SK-N-MC (cell line): ENCODE measurements at regions not wholly inside any gene's neighbourhood (a gene's known extent, or its start where the extent isn't known, plus 50 kb on each side); places are given as distances from the start of the nearest gene placed in this dataset.
"Not testable (repeated sequence)": the region's sequence is repeated elsewhere in the genome, so short reads cannot be mapped to it uniquely, and the experiment has no call there.

Experiments used
- DNase-seq: peaks from one replicate; pipeline ENCODE4 v3.0.0-alpha.2; 2011; ENCODE audit warnings: low read depth, low spot score
- H3K27ac ChIP-seq: fragments of 200-600 bp; sonication (generic); 2 replicates; pipeline ENCODE4 v1.5.1; 2016; ENCODE audit warnings: mixed run types
- H3K36me3 ChIP-seq: fragments of 200-600 bp; sonication (generic); 2 replicates; pipeline ENCODE4 v1.6.1; 2017; ENCODE audit warnings: antibody characterized with exemption, low read length, mixed read lengths; ENCODE audit not compliant: insufficient read depth
- H3K4me3 ChIP-seq: fragments of 200-600 bp; sonication (generic); 2 replicates; pipeline ENCODE4 v1.5.1; 2016
- H3K9ac ChIP-seq: fragments of 200-600 bp; sonication (generic); 2 replicates; pipeline ENCODE4 v1.8.0; 2017; ENCODE audit warnings: mixed run types, mixed read lengths; ENCODE audit not compliant: insufficient read length
- H3K9me3 ChIP-seq: fragments of 200-600 bp; sonication (generic); 2 replicates; pipeline ENCODE4 v1.6.1; 2017; ENCODE audit warnings: low read depth, mild to moderate bottlenecking, antibody characterized with exemption, low read length, moderate library complexity, mixed read lengths
- EZH2 ChIP-seq: fragments of 200-600 bp; sonication (generic); IDR thresholded peaks from one replicate; pipeline ENCODE4 v1.6.1; 2017; ENCODE audit warnings: antibody characterized with exemption
- FOXP2 ChIP-seq: optimal IDR thresholded peaks from 2 replicates; pipeline ENCODE3; 2011; ENCODE audit warnings: mild to moderate bottlenecking, moderate library complexity; ENCODE audit not compliant: insufficient read depth; ENCODE audit errors: extremely low read length, control extremely low read depth
- POLR2AphosphoS5 ChIP-seq: IDR thresholded peaks from 2 replicates; pipeline ENCODE4 v1.6.1; 2012; ENCODE audit warnings: mild to moderate bottlenecking, low read depth, low read length, borderline replicate concordance

DNA sequence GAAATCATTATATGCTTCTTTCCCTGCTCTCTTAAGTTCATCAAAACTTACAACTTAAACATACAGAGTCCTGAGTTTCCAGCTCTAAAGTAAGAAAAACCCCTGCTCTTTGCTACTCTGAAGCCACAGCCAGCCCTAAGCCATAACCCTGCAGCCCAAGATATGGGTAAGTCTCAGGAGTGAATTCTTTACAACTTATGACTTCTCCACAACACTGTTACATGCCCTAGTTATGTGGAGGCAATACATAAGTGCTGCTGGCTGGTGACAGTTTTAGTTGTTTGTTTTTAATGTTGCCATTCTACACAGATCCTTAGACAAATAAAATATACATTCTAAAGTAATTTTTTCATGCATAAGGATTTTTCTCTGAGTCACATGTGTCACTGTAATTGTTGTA is 100.2 kb downstream of the FBXO8 start:
- Histone ChIP-seq H3K4me3 (no peak overlapping the region), H3K9ac (no peak overlapping the region), H3K9me3 (no peaks in the 10 kb centered on the region), H3K36me3 (no peaks in the 10 kb centered on the region), H3K27ac (no peak overlapping the region)
- TF ChIP-seq FOXP2 = no peak
- TF ChIP-seq POLR2AphosphoS5 = no peak
- TF ChIP-seq EZH2 = no peak
- DNase-seq = no peak

GRCh38 chr4:174181827-174182226 is 101.6 kb downstream of the FBXO8 start:
- DNase-seq = no peak
- TF ChIP-seq FOXP2 = no peak
- TF ChIP-seq POLR2AphosphoS5 = no peak
- no peak for TF ChIP-seq EZH2

GRCh38 chr4:174177536-174177935 is 105.9 kb downstream of the FBXO8 start:
- H3K9ac ChIP-seq = no peak overlapping the region
- TF ChIP-seq FOXP2 (no peak), POLR2AphosphoS5 (no peak), EZH2 (no peak)
- DNase-seq = no peak

More at GRCh38 chr4:174181827-174182226, 101.6 kb downstream of the FBXO8 start:
- Histone ChIP-seq H3K36me3 (no peaks in the 10 kb centered on the region), H3K9me3 (no peaks in the 10 kb centered on the region), H3K27ac (no peak overlapping the region), H3K9ac (no peak overlapping the region), H3K4me3 (no peak overlapping the region)

DNA sequence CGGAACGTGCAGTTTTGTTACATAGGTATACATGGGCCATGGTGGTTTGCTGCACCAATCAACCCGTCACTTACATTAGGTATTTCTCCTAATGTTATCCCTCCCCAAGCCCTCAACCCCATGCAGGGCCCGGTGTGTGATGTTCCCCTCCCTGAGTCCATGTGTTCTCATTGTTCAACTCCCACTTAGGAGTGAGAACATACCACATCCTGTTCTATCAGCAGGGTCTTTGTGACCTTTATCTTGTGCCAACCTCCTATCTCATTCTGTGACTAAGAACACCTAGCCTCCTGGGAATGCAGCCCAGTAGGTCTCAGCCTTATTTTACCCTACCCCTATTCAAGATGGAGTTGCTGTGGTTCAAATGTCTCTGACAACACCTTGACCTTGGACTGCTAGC is 107.6 kb downstream of the FBXO8 start:
- not testable (repeated sequence) for H3K9me3 ChIP-seq, H3K36me3 ChIP-seq, H3K4me3 ChIP-seq, DNase-seq, H3K9ac ChIP-seq, H3K27ac ChIP-seq

More at GRCh38 chr4:174177536-174177935, 105.9 kb downstream of the FBXO8 start:
- Histone ChIP-seq H3K27ac (no peak overlapping the region), H3K4me3 (no peak overlapping the region), H3K36me3 (no peaks in the 10 kb centered on the region), H3K9me3 (no peaks in the 10 kb centered on the region)

DNA sequence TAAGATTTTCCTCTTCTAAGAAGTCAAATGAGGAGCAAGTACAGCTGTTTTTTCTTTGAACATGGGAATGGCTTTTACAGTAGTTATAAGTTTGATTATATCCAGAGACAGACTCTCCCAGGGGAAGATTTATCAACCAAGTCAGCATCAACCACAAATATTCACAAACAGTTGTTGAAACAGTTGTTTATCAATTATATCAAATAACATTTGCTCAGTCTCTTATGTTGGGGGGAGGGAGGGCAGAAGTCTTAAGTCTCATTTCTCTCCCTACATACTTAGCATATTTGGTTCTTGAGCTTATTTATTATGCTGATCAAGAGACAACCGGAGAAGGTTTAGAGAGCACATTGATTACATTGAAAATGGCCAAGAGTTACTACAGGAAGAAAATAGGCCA is 110.1 kb downstream of the FBXO8 start:
- TF ChIP-seq FOXP2 (no peak), POLR2AphosphoS5 (no peak), EZH2 (no peak)
- H3K4me3 ChIP-seq = no peak overlapping the region
- no peak for DNase-seq

GRCh38 chr4:174172274-174172673 is 111.2 kb downstream of the FBXO8 start:
- Histone ChIP-seq H3K36me3 (no peaks in the 10 kb centered on the region), H3K9ac (no peak overlapping the region), H3K4me3 (no peak overlapping the region), H3K27ac (no peak overlapping the region), H3K9me3 (no peaks in the 10 kb centered on the region)
- TF ChIP-seq EZH2 (no peak), FOXP2 (no peak), POLR2AphosphoS5 (no peak)
- DNase-seq = no peak

More for the DNA sequence above, 110.1 kb downstream of the FBXO8 start:
- no peak overlapping the region for H3K27ac ChIP-seq
- H3K9ac ChIP-seq = no peak overlapping the region
- H3K9me3 ChIP-seq = no peaks in the 10 kb centered on the region
- no peaks in the 10 kb centered on the region for H3K36me3 ChIP-seq

DNA sequence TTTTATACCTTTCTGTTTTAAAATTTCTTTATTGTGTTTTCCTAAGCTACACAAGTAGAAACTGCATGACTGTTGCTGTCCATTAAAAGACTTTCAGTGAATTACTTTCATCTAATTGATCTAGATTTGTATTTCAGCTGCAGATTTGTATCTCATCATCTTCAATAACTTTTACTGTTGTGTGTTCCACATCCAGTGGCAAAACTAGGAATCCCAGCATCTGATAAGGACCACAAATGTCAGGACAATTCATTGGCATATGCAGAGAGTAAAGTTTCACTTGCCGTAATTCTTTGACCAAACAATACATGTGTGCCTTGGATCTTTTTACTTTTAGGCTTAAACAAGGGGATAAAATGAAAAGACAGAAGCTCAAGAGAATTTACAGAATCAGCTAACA is 112.6 kb downstream of the FBXO8 start:
- Histone ChIP-seq H3K9ac (no peak overlapping the region), H3K9me3 (no peaks in the 10 kb centered on the region), H3K27ac (no peak overlapping the region), H3K4me3 (no peak overlapping the region), H3K36me3 (no peaks in the 10 kb centered on the region)
- no peak for DNase-seq
- no peak for TF ChIP-seq POLR2AphosphoS5
- TF ChIP-seq FOXP2 = no peak
- TF ChIP-seq EZH2 = no peak

DNA sequence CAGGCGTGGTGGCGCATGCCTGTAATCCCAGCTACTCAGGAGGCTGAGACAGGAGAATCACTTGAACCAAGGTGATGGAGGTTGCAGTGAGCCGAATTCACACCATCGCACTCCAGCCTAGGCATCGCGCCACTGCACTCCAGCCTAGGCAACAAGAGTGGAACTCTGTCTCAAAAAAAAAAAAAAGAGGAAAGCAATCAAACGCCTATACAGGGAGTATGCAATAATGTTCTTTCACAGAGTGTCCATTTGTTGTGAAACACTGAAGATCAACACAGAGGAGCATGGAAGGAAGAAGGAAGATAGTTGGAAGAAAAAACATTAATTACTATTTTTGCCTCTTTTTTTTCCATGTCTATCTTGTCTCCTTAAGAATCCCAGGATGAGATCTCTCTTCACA is 113.4 kb downstream of the FBXO8 start:
- Histone ChIP-seq H3K9me3 (no peaks in the 10 kb centered on the region), H3K36me3 (no peaks in the 10 kb centered on the region), H3K4me3 (no peak overlapping the region), H3K27ac (no peak overlapping the region), H3K9ac (no peak overlapping the region)
- no peak for TF ChIP-seq EZH2
- DNase-seq = no peak

- Histone ChIP-seq H3K36me3 (no peaks in the 10 kb centered on the region), H3K4me3 (peak overlapping the region; percentile 62), H3K27ac (peak overlapping the region; percentile 74), H3K9me3 (no peaks in the 10 kb centered on the region), H3K9ac (no peak overlapping the region)
- peak; percentile 66 for DNase-seq
- no peak for TF ChIP-seq EZH2
- TF ChIP-seq POLR2AphosphoS5 = no peak
- TF ChIP-seq FOXP2 = no peak
Measured at GRCh38 chr4:174157106-174157607, 126.3 kb downstream of the FBXO8 start.
